ENCODE measurements at regions not wholly inside any gene's neighbourhood (a gene's known extent, or its start where the extent isn't known, plus 50 kb on each side); places are given as distances from the start of the nearest gene placed in this dataset.

- no peak for TF ChIP-seq EZH2 (IDR thresholded peaks at IDR 0.05; ENCODE audit: low read length, missing control alignments)
- TF ChIP-seq CTCF (conservative IDR thresholded peaks at IDR 0.05 in 1 of 2, IDR thresholded peaks at IDR 0.05 in 1 of 2; ENCODE audit: low read depth in 1 of 2, low read length in 2 of 2) = no peak
- no peak for DNase-seq (ENCODE audit: low read depth in 2 of 2)
- no peak overlapping the region for H3K9ac ChIP-seq (ENCODE audit: insufficient read depth, low read length)
Measured at GRCh38 chr4:31968842-31969241, 1248.7 kb downstream of the PCDH7 start.

GRCh38 chr4:31974490-31975002 lies 1254.4 kb downstream of the PCDH7 start:
- no peaks in the 10 kb centered on the region for H3K36me3 ChIP-seq (ENCODE audit: control insufficient read depth, insufficient read depth, low read length)
- no peak overlapping the region for H3K4me3 ChIP-seq (replicated peaks in 1 of 4; ENCODE audit: control extremely low read depth in 1 of 4, insufficient read depth in 1 of 4, low read depth in 3 of 4, low read length in 4 of 4)
- H3K27me3 ChIP-seq (ENCODE audit: control insufficient read depth, insufficient read depth, low read length) = no peaks in the 10 kb centered on the region
- no peaks in the 10 kb centered on the region for H3K9me3 ChIP-seq (ENCODE audit: control insufficient read depth, insufficient read depth, low read depth, low read length)
- no peak overlapping the region for H2AFZ ChIP-seq (ENCODE audit: low read length)
- no peak overlapping the region for H3K9ac ChIP-seq (ENCODE audit: insufficient read depth, low read length)
- no peaks in the 10 kb centered on the region for H4K20me1 ChIP-seq (ENCODE audit: control insufficient read depth, extremely low read depth, insufficient read depth, low read length)
- no peak for TF ChIP-seq CTCF (conservative IDR thresholded peaks at IDR 0.05 in 1 of 2, IDR thresholded peaks at IDR 0.05 in 1 of 2; ENCODE audit: low read depth in 1 of 2, low read length in 2 of 2)
- TF ChIP-seq EZH2 (IDR thresholded peaks at IDR 0.05; ENCODE audit: low read length, missing control alignments) = no peak
- H3K27ac ChIP-seq (ENCODE audit: insufficient read depth, low read length) = no peak overlapping the region
- no peak overlapping the region for H3K4me2 ChIP-seq (ENCODE audit: extremely low read depth, insufficient read depth, low read length)
- no peaks in the 10 kb centered on the region for H3K4me1 ChIP-seq (ENCODE audit: control insufficient read depth, extremely low read depth, insufficient read depth, low read length)
- peak in 1 of 2 donors; percentile 0 for DNase-seq (ENCODE audit: low read depth in 2 of 2)
- no peaks in the 10 kb centered on the region for H3K79me2 ChIP-seq (ENCODE audit: control insufficient read depth, insufficient read depth, low read length)

More at GRCh38 chr4:31968842-31969241, 1248.7 kb downstream of the PCDH7 start:
- H3K79me2 ChIP-seq (ENCODE audit: control insufficient read depth, insufficient read depth, low read length) = no peaks in the 10 kb centered on the region
- no peak overlapping the region for H2AFZ ChIP-seq (ENCODE audit: low read length)
- no peaks in the 10 kb centered on the region for H4K20me1 ChIP-seq (ENCODE audit: control insufficient read depth, extremely low read depth, insufficient read depth, low read length)
- H3K27me3 ChIP-seq (ENCODE audit: control insufficient read depth, insufficient read depth, low read length) = no peaks in the 10 kb centered on the region
- H3K9me3 ChIP-seq (ENCODE audit: control insufficient read depth, insufficient read depth, low read depth, low read length) = no peaks in the 10 kb centered on the region
- H3K4me1 ChIP-seq (ENCODE audit: control insufficient read depth, extremely low read depth, insufficient read depth, low read length) = no peaks in the 10 kb centered on the region
- no peak overlapping the region for H3K4me3 ChIP-seq (replicated peaks in 1 of 4; ENCODE audit: control extremely low read depth in 1 of 4, insufficient read depth in 1 of 4, low read depth in 3 of 4, low read length in 4 of 4)
- H3K4me2 ChIP-seq (ENCODE audit: extremely low read depth, insufficient read depth, low read length) = no peak overlapping the region
- no peaks in the 10 kb centered on the region for H3K36me3 ChIP-seq (ENCODE audit: control insufficient read depth, insufficient read depth, low read length)
- H3K27ac ChIP-seq (ENCODE audit: insufficient read depth, low read length) = no peak overlapping the region

- Histone ChIP-seq H3K27me3 (ENCODE audit: control insufficient read depth, insufficient read depth, low read length) (no peaks in the 10 kb centered on the region), H3K27ac (ENCODE audit: insufficient read depth, low read length) (no peak overlapping the region), H2AFZ (ENCODE audit: low read length) (no peak overlapping the region), H3K4me3 (replicated peaks in 1 of 4; ENCODE audit: control extremely low read depth in 1 of 4, insufficient read depth in 1 of 4, low read depth in 3 of 4, low read length in 4 of 4) (no peak overlapping the region), H3K4me1 (ENCODE audit: control insufficient read depth, extremely low read depth, insufficient read depth, low read length) (no peaks in the 10 kb centered on the region), H3K4me2 (ENCODE audit: extremely low read depth, insufficient read depth, low read length) (no peak overlapping the region), H3K36me3 (ENCODE audit: control insufficient read depth, insufficient read depth, low read length) (no peaks in the 10 kb centered on the region), H4K20me1 (ENCODE audit: control insufficient read depth, extremely low read depth, insufficient read depth, low read length) (no peaks in the 10 kb centered on the region), H3K79me2 (ENCODE audit: control insufficient read depth, insufficient read depth, low read length) (no peaks in the 10 kb centered on the region), H3K9ac (ENCODE audit: insufficient read depth, low read length) (no peak overlapping the region), H3K9me3 (ENCODE audit: control insufficient read depth, insufficient read depth, low read depth, low read length) (no peaks in the 10 kb centered on the region)
- TF ChIP-seq EZH2 (IDR thresholded peaks at IDR 0.05; ENCODE audit: low read length, missing control alignments) = no peak
- TF ChIP-seq CTCF (conservative IDR thresholded peaks at IDR 0.05 in 1 of 2, IDR thresholded peaks at IDR 0.05 in 1 of 2; ENCODE audit: low read depth in 1 of 2, low read length in 2 of 2) = no peak
- DNase-seq (ENCODE audit: low read depth in 2 of 2) = no peak
Measured at GRCh38 chr4:31979988-31980387, 1259.8 kb downstream of the PCDH7 start.

Data from fibroblast of lung (primary cell).